Rectal smooth muscle tissue (tissue), 1 donor: ENCODE measurements at regions not wholly inside any gene's neighbourhood (a gene's known extent, or its start where the extent isn't known, plus 50 kb on each side); places are given as distances from the start of the nearest gene placed in this dataset.
"Not testable (repeated sequence)": the region's sequence is repeated elsewhere in the genome, so short reads cannot be mapped to it uniquely, and the experiment has no call there.

ENCODE experiments used
- H3K27ac ChIP-seq: one replicate; pipeline ENCODE4 v1.7.0; 2013; ENCODE audit warnings: low read depth, low read length, inconsistent platforms
- H3K27me3 ChIP-seq: one replicate; pipeline ENCODE4 v1.7.0; 2013; ENCODE audit warnings: low read length; ENCODE audit not compliant: control insufficient read depth, insufficient read depth
- H3K36me3 ChIP-seq: one replicate; pipeline ENCODE4 v1.7.0; 2013; ENCODE audit warnings: low read length; ENCODE audit not compliant: control insufficient read depth, insufficient read depth
- H3K4me1 ChIP-seq: one replicate; pipeline ENCODE4 v1.7.0; 2013; ENCODE audit warnings: low read length; ENCODE audit not compliant: control insufficient read depth, insufficient read depth
- H3K4me3 ChIP-seq: one replicate; pipeline ENCODE4 v1.7.0; 2013; ENCODE audit warnings: low read length
- H3K9ac ChIP-seq: one replicate; pipeline ENCODE4 v1.7.0; 2013; ENCODE audit warnings: low read length

- Histone ChIP-seq H3K27me3 (no peaks in the 10 kb centered on the region), H3K4me3 (no peak overlapping the region), H3K36me3 (no peaks in the 10 kb centered on the region), H3K4me1 (no peaks in the 10 kb centered on the region), H3K9ac (no peak overlapping the region), H3K27ac (no peak overlapping the region)
Observed at GRCh38 chr2:176935543-176936102, 277.0 kb upstream of the HNRNPA3 start.

- Histone ChIP-seq H3K9ac (no peak overlapping the region), H3K27me3 (no peaks in the 10 kb centered on the region), H3K4me1 (no peaks in the 10 kb centered on the region), H3K4me3 (no peak overlapping the region), H3K27ac (no peak overlapping the region), H3K36me3 (no peaks in the 10 kb centered on the region)
Observed at GRCh38 chr2:176936410-176936809, 276.2 kb upstream of the HNRNPA3 start.

GRCh38 chr2:176944998-176945397 lies 267.6 kb upstream of the HNRNPA3 start:
- no peak overlapping the region for H3K4me3 ChIP-seq
- no peak overlapping the region for H3K9ac ChIP-seq
- H3K27me3 ChIP-seq = no peaks in the 10 kb centered on the region
- no peaks in the 10 kb centered on the region for H3K36me3 ChIP-seq
- no peaks in the 10 kb centered on the region for H3K4me1 ChIP-seq
- no peak overlapping the region for H3K27ac ChIP-seq

- H3K4me3 ChIP-seq = no peak overlapping the region
- no peaks in the 10 kb centered on the region for H3K36me3 ChIP-seq
- no peaks in the 10 kb centered on the region for H3K27me3 ChIP-seq
- H3K27ac ChIP-seq = no peak overlapping the region
- no peaks in the 10 kb centered on the region for H3K4me1 ChIP-seq
- no peak overlapping the region for H3K9ac ChIP-seq
Observed at GRCh38 chr2:176947754-176948153, 264.8 kb upstream of the HNRNPA3 start.

GRCh38 chr2:176951218-176951617 lies 261.4 kb upstream of the HNRNPA3 start:
- not testable (repeated sequence) for H3K9ac ChIP-seq, H3K4me1 ChIP-seq, H3K27ac ChIP-seq, H3K4me3 ChIP-seq, H3K36me3 ChIP-seq, H3K27me3 ChIP-seq

GRCh38 chr2:176956791-176957190 lies 255.8 kb upstream of the HNRNPA3 start:
- Histone ChIP-seq H3K4me1 (peaks cover 2% of the 10 kb centered on the region), H3K4me3 (no peak overlapping the region), H3K27me3 (no peaks in the 10 kb centered on the region), H3K9ac (no peak overlapping the region), H3K27ac (no peak overlapping the region), H3K36me3 (no peaks in the 10 kb centered on the region)

GRCh38 chr2:176959614-176960013 lies 253.0 kb upstream of the HNRNPA3 start:
- H3K4me1 ChIP-seq = peaks cover 2% of the 10 kb centered on the region
- H3K27me3 ChIP-seq = no peaks in the 10 kb centered on the region
- H3K36me3 ChIP-seq = no peaks in the 10 kb centered on the region
- no peak overlapping the region for H3K27ac ChIP-seq
- no peak overlapping the region for H3K9ac ChIP-seq
- H3K4me3 ChIP-seq = no peak overlapping the region

- Histone ChIP-seq H3K4me3 (no peak overlapping the region), H3K27ac (no peak overlapping the region), H3K27me3 (no peaks in the 10 kb centered on the region)
Observed at GRCh38 chr2:176960061-176960460, 252.5 kb upstream of the HNRNPA3 start.

GRCh38 chr2:176960736-176961520 lies 251.7 kb upstream of the HNRNPA3 start:
- no peaks in the 10 kb centered on the region for H3K27me3 ChIP-seq
- H3K9ac ChIP-seq = no peak overlapping the region
- H3K4me1 ChIP-seq = peaks cover 2% of the 10 kb centered on the region
- no peaks in the 10 kb centered on the region for H3K36me3 ChIP-seq
- H3K4me3 ChIP-seq = no peak overlapping the region
- H3K27ac ChIP-seq = no peak overlapping the region

More at GRCh38 chr2:176960061-176960460, 252.5 kb upstream of the HNRNPA3 start:
- peaks cover 2% of the 10 kb centered on the region for H3K4me1 ChIP-seq
- no peak overlapping the region for H3K9ac ChIP-seq
- no peaks in the 10 kb centered on the region for H3K36me3 ChIP-seq

- Histone ChIP-seq H3K27ac (no peak overlapping the region), H3K4me1 (peaks cover 2% of the 10 kb centered on the region), H3K36me3 (no peaks in the 10 kb centered on the region), H3K4me3 (no peak overlapping the region), H3K27me3 (no peaks in the 10 kb centered on the region), H3K9ac (no peak overlapping the region)
Observed at GRCh38 chr2:176961775-176962619, 250.6 kb upstream of the HNRNPA3 start.

GRCh38 chr2:176963568-176964287 lies 248.9 kb upstream of the HNRNPA3 start:
- Histone ChIP-seq H3K27ac (no peak overlapping the region), H3K27me3 (no peaks in the 10 kb centered on the region), H3K4me3 (no peak overlapping the region), H3K36me3 (no peaks in the 10 kb centered on the region), H3K4me1 (peaks cover 2% of the 10 kb centered on the region), H3K9ac (no peak overlapping the region)

- no peak overlapping the region for H3K9ac ChIP-seq
- no peak overlapping the region for H3K27ac ChIP-seq
- no peaks in the 10 kb centered on the region for H3K27me3 ChIP-seq
- H3K4me3 ChIP-seq = no peak overlapping the region
- no peaks in the 10 kb centered on the region for H3K4me1 ChIP-seq
- no peaks in the 10 kb centered on the region for H3K36me3 ChIP-seq
Observed at GRCh38 chr2:176967911-176968450, 244.6 kb upstream of the HNRNPA3 start.
